Tibial nerve (tissue), 4 donors: ENCODE measurements at regions not wholly inside any gene's neighbourhood (a gene's known extent, or its start where the extent isn't known, plus 50 kb on each side); places are given as distances from the start of the nearest gene placed in this dataset.

ENCODE experiments used
- EP300 ChIP-seq, 2 donors: sonication (generic); formaldehyde crosslinking; IDR thresholded peaks; one replicate each; pipeline ENCODE4 v1.6.1; 2017; ENCODE audit warnings: antibody characterized with exemption in 2 of 2, mild to moderate bottlenecking in 1 of 2
- POLR2A ChIP-seq, 2 donors: fragments of 450-650 bp; IDR thresholded peaks; one replicate each; pipeline ENCODE4 v1.6.1; 2017; ENCODE audit warnings: antibody characterized with exemption in 2 of 2, mild to moderate bottlenecking in 2 of 2, moderate library complexity in 2 of 2
- TF ChIP-seq, protein P1 (sequence below), 5 experiments: fragments of 200-600 bp in 3 of 5; fragments of 450-650 bp in 2 of 5; sonication (generic) in 3 of 5; IDR thresholded peaks; one replicate each; pipeline ENCODE4 v1.5.1; 2016 to 2019; ENCODE audit warnings: antibody characterized with exemption in 5 of 5, mild to moderate bottlenecking in 3 of 5, moderate library complexity in 2 of 5

DNA sequence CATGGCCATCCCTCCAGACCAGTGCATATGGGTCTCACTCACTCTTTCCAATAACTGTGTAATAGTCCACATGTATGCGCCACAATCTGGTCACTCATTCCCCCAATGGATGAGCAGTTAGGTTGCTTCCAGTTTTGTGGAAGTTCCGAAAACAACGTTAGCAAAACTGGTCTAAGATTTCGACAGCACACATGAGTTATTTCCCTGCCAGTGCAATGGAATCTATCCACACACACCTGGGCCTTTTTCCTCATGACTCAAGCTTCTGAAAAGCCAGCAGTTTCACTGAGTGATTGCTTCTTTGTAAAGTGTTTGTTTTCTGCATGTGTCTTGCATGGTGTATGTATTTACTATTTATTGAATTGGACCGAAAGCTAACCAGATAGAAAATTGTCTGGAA lies 58.8 kb upstream of the FHIP2A start:
- TF ChIP-seq, protein P1, sequence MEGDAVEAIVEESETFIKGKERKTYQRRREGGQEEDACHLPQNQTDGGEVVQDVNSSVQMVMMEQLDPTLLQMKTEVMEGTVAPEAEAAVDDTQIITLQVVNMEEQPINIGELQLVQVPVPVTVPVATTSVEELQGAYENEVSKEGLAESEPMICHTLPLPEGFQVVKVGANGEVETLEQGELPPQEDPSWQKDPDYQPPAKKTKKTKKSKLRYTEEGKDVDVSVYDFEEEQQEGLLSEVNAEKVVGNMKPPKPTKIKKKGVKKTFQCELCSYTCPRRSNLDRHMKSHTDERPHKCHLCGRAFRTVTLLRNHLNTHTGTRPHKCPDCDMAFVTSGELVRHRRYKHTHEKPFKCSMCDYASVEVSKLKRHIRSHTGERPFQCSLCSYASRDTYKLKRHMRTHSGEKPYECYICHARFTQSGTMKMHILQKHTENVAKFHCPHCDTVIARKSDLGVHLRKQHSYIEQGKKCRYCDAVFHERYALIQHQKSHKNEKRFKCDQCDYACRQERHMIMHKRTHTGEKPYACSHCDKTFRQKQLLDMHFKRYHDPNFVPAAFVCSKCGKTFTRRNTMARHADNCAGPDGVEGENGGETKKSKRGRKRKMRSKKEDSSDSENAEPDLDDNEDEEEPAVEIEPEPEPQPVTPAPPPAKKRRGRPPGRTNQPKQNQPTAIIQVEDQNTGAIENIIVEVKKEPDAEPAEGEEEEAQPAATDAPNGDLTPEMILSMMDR (IDR thresholded peaks at IDR 0.05) = no peak
- TF ChIP-seq POLR2A (IDR thresholded peaks at IDR 0.05) = no peak
- no peak for TF ChIP-seq EP300 (IDR thresholded peaks at IDR 0.05)
